ENCODE measurements at regions not wholly inside any gene's neighbourhood (a gene's known extent, or its start where the extent isn't known, plus 50 kb on each side); places are given as distances from the start of the nearest gene placed in this dataset.

DNA sequence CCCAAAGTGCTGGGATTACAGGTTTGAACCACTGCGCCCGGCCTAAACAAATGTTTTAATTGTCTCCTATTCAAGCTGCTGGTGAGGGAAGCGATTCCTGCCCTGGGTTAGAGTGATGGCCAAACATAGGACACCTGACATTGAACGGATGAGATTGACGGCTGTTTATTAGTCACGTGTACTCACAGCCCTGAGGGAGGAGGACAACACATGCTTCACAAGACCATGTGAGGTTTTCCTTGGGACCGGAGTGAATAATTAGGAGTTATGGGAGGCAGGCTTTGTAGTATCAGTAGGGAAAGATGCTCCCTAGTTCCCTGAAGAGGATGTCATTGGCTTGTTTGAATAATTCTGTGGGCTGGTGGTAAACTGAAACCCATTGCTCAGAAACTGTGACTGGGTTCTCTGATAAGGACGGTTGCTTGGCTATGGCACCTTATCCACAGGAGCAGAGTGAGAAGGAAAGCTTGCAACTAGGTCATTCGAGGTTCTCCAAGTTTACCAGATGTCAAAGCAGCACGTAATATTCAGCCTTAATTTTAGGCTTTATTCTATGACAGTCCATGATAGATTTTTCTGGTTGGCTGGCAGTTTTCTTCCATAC is 245.8 kb downstream of the PLA2G4A start:
- no peak for DNase-seq (ENCODE audit: low spot score)

DNA sequence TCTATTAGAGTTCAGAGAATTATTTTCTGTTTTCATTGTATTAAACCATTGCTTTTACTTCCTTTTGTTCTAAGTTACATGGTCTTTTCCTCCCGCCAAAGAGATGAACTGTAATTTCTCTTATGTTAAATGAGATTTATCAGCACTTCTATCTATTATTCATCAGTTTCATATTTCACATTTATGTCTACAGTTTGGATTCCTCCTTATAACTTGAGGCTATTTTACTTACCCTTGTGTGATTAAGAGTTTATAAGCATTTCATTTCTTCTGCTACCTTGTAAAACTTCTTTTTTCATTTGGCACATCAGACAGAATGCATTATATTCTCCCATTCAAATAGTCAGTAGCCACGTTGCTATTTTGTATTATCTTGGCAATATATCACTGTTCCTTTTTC is 248.2 kb downstream of the PLA2G4A start:
- DNase-seq (ENCODE audit: low spot score), result no peak
- TF ChIP-seq, protein P1, sequence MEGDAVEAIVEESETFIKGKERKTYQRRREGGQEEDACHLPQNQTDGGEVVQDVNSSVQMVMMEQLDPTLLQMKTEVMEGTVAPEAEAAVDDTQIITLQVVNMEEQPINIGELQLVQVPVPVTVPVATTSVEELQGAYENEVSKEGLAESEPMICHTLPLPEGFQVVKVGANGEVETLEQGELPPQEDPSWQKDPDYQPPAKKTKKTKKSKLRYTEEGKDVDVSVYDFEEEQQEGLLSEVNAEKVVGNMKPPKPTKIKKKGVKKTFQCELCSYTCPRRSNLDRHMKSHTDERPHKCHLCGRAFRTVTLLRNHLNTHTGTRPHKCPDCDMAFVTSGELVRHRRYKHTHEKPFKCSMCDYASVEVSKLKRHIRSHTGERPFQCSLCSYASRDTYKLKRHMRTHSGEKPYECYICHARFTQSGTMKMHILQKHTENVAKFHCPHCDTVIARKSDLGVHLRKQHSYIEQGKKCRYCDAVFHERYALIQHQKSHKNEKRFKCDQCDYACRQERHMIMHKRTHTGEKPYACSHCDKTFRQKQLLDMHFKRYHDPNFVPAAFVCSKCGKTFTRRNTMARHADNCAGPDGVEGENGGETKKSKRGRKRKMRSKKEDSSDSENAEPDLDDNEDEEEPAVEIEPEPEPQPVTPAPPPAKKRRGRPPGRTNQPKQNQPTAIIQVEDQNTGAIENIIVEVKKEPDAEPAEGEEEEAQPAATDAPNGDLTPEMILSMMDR (IDR thresholded peaks at IDR 0.05; ENCODE audit: extremely low read depth, missing control alignments), result no peak

More for the DNA sequence above, 245.8 kb downstream of the PLA2G4A start:
- TF ChIP-seq, protein P1 (IDR thresholded peaks at IDR 0.05; ENCODE audit: extremely low read depth, missing control alignments), result no peak

DNA sequence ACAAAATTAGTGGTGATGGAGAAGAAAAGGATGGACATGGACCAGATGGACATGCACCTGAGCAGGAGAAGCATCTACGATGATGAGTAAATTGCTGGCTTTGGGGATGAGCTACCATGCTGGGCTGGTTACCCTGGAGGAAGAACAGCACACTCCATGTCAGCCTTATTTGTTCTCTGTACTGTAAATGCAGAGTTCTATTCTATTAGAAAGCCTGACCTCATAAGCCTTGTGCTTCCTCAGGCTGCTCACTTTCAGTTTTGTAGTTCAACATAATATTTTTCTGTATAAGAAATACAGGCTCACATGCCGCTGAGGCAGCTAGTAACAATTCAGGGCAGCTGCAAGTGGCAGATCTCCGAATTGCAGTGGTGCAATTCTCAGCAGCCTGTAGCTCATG is 249.6 kb downstream of the PLA2G4A start:
- no peak for DNase-seq (ENCODE audit: low spot score)
- TF ChIP-seq, protein P1 (IDR thresholded peaks at IDR 0.05; ENCODE audit: extremely low read depth, missing control alignments), result no peak

DNA sequence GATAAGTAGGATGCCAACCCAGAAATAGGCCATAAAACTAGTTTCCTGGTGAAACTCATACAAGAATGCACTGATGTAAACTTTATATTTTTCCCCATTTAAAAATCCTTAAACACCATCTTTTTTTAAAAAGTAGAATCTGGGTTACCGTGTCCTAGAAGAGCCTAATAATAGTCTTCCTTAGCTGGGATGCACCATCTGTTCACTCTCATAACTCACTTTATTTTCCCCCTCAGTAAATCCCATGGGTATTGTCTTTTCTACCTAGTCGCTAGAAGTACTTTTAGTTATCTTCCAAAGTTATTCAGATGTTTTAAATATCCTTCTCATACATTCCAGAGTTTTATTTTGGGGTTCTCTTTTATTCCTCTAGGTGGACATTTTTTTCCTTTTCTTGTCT is 250.2 kb downstream of the PLA2G4A start:
- TF ChIP-seq, protein P1 (IDR thresholded peaks at IDR 0.05; ENCODE audit: extremely low read depth, missing control alignments), result no peak
- no peak for DNase-seq (ENCODE audit: low spot score)

DNA sequence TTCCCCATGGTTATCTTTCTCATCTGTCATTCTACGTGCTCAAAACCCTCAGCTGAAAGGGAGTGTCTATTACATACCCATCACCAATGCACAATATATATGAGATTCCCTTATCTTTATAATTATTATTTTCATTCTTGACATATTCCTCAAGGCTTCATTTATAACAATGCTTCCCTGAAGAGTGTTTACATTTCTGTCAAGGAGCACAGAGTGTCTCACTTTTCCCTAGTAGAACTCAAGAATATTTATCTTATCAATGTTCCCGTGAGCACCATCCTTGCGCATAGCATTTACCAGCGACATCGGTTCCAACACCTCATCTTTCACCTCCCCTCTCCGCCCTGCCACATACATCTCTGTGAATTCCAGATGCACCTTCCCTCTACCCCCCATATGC is 250.6 kb downstream of the PLA2G4A start:
- DNase-seq (ENCODE audit: low spot score), result no peak
- TF ChIP-seq, protein P1 (IDR thresholded peaks at IDR 0.05; ENCODE audit: extremely low read depth, missing control alignments), result no peak

DNA sequence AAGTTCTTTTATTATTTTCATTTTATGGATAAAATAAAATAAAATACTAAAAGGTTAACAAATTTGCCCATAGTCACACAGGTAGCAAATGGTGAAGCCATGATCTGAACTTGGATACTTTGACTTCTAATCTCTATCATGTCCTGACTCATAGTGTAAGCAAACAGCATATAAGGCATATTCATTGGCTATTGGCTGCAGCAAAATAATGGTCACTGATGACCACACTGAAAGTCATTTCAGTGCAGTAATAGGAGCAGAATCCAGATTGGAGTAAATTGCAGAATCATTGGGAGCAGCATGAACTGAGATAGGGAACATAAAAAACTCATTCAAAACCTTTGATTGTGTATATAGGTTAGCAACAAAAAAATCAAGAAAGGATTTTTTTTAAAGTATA is 262.9 kb downstream of the PLA2G4A start:
- no peak for DNase-seq (ENCODE audit: low spot score)
- TF ChIP-seq, protein P1 (IDR thresholded peaks at IDR 0.05; ENCODE audit: extremely low read depth, missing control alignments), result no peak

DNA sequence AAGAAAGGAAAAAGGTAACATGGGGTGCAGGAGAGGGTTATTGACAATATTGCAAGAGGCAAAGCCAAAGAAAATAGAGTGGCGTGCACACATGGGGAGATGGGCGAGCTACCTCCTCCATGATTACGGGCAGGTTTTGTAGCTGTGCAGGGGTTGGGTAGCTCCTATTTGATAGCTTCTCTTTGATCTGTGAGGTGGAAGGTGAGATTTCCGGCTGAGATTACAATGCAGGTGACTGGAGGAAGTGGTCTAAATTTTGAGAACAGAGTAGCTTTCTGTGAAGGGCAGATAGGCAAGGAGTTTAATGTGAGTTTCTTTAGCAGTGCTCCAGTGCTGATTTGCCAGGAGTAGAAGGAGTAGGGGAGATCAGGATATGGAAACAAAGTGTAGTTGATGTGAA is 263.4 kb downstream of the PLA2G4A start:
- TF ChIP-seq, protein P1 (IDR thresholded peaks at IDR 0.05; ENCODE audit: extremely low read depth, missing control alignments), result no peak
- DNase-seq (ENCODE audit: low spot score), result no peak
